Activated T-helper 1 cell treated with Interleukin-2 at 50 U/mL for 16 hours (primary cell): ENCODE measurements at regions not wholly inside any gene's neighbourhood (a gene's known extent, or its start where the extent isn't known, plus 50 kb on each side); places are given as distances from the start of the nearest gene placed in this dataset.

Source experiments
- DNase-seq: peaks from one replicate; pipeline ENCODE4 v3.0.0-alpha.2; 2020; ENCODE audit warnings: low read depth

DNA sequence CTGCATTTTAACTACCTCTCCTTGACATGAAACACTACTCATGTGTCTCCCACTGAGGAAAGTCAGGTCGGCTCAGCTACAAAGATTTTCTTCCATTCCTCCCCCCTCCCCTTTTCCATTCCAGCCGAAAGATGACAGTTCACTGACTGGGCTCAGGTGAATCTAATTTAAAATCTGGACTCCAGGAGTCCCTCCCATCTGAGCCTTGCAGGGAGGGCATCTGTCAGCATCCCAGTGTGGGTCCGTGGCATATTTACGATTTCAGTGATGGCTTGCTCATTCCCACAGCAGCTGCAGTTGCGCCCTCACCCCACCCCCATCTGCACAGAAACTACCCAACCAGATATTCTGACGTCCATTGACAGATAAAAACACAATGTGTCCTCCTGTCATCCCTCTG lies 153.7 kb upstream of the ARRDC4 start:
- no peak for DNase-seq

DNA sequence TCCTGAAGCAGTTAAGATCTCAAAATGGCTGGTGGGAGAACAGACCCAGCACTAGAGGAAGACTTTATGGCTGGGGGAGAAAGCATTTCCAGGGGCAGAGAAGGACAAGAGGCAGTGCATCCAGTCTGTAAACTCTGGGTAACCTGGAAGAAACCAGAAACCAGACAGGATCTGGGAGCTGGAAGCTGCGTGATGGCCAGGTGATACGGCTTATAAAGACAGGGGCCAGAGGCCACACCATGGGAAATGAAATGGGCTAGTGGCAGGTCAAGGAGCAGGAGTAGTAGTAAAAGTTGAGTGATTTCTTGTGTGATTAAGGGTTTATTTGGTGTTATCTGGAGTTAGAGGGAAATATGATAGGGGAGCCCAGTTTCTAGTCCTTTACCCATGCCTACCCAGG lies 144.7 kb upstream of the ARRDC4 start:
- no peak for DNase-seq

DNA sequence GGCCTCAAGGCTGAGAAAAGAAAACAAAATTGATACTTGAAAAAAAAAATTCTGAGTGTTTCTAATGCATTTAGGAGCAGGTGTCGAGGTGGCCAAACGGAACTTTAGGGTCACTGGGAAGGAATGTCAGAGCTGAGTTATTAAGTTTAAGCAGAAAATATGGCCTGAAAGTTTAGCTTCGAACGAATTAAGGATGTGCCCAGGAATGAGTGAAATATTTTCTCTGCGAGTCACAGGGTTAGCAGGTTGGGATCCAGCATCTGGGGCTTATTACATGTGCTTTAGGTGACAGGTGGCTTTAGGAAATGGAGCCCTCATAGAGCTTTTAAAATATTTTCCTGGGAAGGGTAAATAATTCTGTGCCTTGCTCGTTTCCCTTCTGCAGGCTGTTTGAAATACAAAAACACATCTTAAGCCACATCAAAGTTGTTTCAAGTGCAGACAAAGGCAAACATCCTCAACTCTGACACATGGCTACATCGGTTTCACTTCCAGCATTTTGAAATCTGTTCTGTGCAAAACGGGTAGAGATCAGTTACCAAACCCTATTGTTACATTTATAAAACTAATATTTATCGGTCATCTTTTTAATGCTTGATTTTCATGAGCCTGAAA lies 143.1 kb upstream of the ARRDC4 start:
- no peak for DNase-seq

DNA sequence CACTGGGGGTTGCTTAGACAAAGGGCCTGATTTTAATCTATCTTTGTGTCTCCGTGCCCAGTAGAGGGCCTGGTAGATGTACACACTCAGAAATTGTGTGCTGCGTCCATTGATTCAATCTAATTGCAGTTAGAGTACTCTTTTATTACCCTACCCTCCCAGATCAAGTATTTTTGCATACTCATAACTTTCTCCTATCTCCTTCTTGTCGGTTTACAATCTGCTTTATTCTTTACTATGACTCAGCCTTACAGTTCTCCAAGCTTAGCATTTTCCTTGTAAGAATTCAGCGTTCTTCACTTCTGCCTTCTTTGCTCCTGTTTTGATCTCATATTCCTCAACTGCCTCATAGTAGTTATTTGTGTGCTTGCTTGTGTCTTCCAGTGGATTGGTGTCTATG lies 124.5 kb upstream of the ARRDC4 start:
- no peak for DNase-seq

DNA sequence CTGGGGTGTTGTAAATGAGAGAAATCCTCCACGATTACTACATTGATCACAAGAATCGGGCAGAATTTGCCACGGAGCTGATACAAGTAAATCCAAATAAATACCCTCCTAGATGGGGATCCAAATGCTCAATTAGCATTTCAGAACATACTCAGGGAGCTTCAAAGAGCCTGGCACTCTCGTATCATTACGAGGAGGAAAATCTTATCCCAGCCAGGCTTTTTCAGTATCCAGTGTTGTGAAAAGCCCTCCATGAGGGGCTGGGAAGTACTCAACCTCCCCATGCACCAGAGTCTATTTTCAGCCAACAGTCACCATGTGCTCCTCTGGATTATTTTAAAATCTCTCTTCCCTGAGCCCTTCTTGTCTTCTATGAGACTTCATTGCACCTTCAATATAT lies 122.6 kb upstream of the ARRDC4 start:
- no peak for DNase-seq

DNA sequence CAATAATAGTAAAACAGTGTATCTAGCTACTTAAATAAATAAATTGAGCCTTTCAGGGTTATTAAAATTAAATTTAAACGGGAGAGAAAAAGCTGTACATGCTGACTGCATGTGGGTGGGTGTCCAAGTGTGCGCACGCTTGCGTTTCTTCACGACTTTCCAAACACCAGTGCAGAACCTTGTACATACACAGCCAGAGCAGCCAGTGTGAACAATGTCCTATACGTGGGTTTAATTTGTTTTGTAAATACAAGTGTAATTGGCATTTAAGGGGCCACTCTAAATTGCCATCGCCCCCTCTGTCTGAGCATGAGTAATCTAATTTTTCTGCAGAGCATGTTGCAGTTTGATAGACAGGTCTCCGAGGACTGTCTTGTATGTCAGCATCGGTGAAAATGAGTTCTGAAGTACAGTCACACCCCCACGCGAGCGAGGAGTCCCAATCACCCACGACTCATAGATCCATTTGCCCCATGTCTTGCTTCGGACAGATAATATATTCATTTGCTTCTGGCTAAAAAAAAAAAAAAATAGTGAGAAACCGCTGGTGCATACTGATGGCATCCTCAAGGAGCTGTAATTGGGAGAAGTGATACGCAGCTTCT lies 121.8 kb upstream of the ARRDC4 start:
- DNase-seq, result no peak

DNA sequence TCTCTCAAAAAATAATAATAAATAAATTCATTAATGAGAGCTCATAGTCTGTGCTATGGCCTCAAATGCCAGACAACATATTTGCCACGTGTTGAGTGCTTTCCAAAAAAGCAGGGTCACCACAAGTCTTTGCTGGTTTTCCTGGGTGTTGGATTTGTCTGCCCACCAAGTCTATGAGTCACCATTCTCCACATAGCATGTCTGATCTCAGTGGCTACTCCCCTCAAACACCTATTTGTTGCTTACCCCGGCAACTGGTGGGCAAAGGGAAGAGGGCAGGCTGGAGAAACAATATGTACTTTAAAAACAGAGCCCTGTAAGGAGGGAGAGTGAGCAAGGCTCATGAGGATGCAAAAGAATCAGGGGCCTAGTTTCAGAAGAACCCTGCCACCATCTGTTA lies 120.0 kb upstream of the ARRDC4 start:
- no peak for DNase-seq

DNA sequence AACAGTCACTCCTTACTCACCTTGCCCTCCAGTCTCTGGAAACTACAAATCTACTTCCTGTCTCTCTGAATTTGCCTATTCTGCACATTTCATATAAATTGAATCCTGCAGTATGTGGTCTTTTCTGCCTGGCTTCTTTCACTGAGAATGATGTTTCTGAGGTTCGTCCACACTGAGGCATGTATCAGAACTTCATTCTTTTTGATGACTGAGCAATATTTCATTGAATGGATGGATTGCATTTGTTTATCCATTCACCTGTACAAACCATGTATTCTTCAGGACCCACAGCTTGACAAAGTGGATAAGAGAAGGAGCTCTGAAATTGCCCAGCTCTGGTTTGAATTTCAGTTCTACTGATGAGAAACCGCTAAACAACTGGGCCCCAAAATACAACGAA lies 118.9 kb upstream of the ARRDC4 start:
- no peak for DNase-seq

DNA sequence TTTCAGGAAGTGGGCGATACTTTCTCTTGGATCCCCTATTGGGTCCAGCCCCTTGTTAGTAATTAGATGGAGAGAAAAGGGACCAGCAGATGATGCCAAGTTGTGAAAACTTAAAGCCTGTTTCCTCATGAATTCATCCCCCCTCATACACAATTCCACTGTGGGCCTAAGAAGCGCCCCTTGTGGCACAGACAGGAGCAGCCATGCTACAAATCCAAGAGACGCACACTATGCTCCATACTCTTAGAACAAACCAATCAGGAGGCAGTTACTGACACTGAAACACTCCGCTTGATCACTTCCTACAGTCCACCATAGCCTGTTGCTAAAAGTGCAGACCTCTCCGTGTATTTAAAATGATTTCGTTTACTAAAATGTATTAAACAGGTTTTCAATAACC lies 111.3 kb upstream of the ARRDC4 start:
- no peak for DNase-seq

DNA sequence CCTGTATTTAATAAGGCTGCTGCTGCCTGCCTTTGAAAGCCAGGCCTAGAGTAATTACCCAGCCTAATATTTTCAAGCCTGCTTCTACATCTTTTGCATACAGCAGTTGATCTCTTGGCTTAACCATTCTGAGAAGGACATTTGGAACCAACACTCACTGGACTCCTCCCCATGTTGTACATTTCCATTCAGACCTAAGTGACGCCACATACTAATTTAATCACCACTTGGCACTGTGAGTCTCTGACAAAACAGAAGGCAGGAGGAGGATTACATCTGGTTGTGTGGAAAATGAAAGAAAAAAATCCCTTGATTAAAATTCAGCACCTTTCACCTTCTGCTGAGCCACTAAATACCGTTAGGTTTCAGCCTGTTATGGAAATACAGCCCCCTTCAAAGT lies 102.2 kb upstream of the ARRDC4 start:
- no peak for DNase-seq

DNA sequence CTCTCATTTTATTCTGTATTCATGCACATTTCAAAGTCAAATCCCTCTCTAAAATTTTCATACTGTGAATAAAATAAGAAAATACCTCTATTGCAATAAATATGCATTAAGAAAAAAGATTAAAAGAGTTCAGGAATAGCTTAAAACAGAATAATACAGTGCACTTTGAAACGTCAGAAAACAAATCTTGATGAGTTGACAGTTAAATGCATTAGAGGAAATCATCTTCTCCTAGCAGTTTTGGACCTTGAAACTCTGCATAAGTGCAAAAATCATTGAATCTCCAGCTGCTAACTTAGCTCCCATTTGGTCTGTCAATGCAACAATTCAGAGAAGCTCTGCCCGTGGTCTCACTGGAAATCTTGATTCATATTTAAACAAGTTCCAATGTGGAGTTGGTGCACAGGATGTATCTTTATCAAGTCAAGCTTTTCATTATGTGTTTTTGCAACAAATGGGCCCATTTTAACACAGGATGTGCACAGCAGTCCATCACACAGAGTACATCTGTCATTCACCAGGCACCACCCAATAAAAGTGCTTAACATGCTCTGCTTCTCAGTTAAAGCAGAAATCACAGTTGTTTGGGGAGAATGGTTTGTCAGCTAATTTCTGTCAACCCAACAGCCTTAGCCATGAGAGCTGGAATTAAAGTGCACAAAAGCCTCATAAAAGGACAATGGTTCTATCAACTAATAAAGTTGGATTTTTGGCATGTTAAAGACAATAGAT lies 98.8 kb upstream of the ARRDC4 start:
- DNase-seq, result no peak

DNA sequence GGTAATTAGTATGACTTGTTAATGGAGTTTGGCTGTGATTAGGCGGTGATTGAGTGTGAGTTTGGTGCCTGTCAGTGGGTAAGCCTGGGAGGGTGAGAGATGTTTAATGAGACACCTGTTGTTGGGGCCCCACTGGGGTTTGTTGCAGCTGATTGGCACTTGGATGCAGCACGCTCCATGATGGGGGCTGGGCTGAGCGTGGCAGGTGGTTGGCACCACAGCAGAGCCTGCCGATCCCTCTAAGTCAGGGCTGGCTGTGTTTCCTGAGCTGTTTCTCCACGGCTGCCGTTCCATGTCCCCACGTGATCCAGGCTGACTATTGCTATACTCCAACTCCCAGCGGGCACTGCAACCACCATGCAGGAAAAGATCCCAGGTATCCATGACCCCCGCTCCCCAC lies 93.5 kb upstream of the ARRDC4 start:
- no peak for DNase-seq

DNA sequence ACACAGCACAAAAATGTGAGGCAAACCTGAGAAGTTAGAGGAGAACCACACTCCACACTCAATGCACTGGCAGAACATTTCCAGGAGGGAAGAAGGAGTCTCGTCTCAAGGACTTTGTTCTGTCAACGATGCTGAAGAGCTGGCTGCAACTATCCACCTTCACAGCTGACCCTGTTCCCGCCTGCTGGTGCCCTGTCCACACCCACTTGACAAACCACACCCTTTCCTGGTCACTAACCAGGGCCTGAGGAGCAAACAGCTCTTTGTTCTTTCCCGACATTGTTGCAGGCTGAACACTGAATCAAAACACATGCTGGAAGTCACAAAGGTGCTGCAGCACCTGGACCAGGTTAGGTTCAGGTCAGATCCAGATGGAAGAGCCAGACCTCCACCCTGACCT lies 92.6 kb upstream of the ARRDC4 start:
- DNase-seq, result no peak

DNA sequence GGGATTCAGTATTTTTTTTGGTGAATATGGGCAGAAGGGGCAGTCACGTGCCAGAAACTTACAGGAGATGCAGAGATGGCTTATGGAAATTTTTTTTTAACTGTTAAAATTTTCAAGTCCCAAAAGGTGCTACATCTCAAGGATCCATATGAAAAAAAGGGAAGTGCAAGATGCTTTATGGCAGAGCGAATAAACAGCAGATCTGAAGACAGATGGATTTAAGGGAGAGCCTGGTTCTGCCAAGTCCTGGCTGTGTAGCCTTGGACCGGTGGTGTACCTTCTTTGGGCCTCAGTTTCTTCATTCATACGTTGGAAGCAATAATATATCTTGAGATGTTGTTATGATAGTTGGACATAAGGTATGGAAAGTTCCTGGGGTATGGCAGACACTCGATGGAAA lies 91.5 kb upstream of the ARRDC4 start:
- no peak for DNase-seq

DNA sequence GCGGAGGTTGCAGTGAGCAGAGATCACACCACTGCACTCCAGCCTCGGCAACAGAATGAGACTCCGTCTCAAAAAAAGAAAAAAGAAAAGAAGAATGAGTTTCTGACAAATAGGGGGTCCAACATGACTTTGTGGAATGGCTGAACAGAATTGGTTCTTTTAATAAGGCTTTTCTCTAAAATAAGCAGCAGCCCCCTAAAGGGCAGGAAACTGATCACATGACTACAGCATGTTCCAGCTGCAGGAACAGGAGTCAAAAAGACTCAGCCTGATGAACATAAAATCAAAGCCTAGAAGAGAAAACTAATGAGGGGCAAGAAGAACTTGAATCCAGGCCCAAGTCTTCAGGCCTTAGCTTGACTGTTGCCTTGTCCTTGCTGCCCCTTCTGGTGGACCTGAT lies 89.7 kb upstream of the ARRDC4 start:
- no peak for DNase-seq

DNA sequence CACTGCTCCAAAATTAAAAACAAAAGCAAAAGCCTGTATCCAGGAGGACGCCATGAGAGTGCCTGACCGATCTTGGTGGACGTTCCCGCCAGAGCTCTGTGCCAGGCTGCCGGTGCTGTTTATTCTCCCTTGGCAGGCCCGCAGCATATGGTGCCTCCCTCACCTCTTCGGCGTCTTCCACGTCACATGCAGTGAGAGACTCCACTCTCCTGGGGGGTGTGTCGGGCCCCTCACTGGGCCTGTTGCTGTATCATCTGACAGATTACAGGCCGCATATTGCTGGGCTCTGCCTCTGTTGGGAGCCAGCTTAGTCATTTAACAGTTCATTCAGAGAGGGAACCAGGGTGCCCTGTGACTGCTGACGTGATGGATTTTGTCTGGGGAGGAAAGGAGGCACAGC lies 86.4 kb upstream of the ARRDC4 start:
- DNase-seq, result no peak

DNA sequence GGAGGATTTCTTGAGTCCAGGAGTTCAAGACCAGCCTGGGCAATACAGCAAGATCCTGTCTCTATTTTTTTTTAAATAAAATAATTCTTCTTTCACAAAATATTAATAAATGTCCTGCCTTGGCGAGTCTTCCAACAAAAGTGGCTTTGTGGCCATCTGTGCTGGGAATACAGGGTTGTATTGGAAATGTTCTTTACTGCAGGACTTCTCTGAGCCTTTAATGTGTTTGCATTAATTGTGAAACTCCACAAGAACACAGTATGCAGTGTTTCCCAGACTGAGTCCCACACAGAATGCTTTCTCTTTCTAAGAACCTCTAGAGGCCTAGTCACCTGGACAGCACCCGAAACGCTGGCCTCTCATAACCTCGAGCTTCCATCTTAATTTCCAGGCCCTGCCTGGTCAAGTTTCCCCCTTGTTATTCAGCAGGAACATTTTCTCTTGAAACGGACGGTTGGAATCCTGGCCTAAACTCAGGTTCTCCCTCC lies 85.4 kb upstream of the ARRDC4 start:
- no peak for DNase-seq

DNA sequence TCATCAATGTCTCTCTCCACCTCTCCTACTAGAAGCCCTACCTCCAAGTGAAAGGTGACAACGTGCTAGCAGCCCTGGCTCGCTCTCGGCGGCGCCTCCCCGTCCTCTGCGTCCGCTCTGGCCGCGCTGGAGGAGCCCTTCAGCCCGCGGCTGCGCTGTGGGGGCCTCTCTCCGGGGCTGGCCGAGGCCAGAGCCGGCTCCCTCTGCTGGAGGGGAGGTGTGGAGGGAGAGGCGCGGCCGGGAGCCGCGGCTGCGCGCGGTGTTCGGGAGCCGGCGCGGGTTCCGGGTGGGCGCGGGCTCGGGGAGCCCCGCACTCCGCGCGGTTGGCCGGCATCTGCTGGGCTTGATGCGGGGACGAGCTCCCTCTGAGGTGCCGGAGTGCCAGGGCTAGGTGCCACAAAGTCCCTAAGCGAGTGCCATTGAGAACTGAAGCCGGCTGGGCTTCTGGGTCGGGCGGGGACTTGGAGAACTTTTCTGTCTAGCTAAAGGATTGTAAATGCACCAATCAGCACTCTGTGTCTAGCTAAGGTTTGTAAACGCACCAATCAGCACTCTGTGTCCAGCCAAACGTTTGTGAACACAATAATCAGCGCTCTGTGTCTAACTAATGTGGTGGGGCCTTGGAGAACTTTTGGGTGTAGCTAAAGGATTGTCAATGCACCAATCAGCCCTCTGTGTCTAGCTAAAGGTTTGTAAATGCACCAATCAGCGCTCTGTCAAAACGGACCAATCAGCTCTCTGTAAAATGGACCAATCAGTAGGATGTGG lies 84.8 kb upstream of the ARRDC4 start:
- DNase-seq, result no peak

DNA sequence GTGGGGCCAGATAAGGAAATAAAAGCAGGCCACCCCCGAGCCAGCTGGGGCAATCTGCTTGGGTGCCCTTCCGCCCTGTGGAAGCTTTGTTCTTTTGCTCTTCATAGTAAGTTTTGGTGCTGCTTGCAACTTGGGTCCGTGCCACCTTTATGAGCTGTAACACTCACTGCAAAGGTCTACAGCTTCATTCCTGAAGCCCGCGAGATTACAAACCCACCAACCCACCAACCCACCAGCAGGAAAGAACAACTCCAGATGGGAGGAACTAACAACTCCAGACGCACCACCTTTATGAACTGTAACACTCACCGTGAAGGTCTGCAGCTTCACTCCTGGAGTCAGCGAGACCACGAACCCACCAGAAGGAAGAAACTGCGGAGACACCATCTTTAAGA lies 84.2 kb upstream of the ARRDC4 start:
- no peak for DNase-seq

DNA sequence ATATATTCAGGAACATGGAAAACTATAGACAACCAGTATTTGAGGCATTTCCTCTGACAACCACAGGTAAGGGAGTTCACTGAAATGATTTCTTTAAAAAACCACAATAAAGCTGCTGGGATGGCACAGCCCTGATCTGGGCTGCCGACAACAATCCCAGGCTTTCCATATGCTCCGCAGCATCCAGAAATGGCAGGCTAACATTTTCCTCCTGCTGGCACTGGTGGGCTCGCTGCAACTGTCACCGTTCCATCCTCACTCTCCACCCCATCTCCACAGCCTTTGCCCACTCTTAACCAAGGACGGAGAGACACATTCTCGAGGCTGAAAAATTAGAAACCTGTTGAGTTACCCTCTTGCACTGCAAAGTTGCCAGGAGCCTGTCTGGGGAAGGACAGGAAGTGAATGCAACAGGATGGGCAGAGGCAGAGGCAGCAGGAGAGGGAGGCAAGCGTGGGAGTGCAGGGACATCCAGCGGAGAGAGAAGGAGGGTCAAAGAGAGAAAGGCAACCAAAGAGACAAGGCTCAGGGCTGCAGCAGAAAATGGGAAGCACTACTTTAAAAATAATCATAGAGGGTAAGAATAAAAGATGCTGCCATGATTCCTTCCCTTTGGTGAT lies 79.0 kb upstream of the ARRDC4 start:
- no peak for DNase-seq

DNA sequence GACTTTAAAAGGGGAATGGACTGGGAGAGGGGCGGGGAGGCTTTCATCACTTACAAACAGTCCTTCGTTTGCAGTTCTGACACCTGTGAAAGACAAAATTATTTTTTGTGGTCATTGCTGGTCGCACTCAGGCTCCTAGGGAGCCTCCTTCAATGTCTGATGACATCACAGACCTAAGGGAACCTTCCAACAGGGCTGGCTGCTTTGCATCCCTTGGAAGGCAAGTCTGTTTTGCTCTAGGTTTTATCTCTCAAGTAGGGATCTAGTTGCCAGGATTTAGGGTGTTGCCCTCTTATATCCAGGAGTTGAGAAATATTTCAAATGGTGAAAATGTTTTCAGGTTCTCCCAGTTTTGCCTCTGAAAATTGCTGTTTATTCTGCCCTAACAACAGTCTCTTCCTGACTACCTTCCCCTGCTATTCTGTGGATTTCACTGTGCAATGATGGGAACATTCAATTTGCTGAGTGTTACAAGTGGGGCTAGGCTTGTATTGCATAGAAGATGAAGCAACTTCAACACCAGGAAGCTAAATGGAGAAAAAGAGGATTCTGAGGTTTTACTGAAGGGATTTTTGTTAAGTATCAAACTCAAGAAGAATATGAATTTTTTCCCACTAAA lies 75.9 kb upstream of the ARRDC4 start:
- DNase-seq, result no peak

DNA sequence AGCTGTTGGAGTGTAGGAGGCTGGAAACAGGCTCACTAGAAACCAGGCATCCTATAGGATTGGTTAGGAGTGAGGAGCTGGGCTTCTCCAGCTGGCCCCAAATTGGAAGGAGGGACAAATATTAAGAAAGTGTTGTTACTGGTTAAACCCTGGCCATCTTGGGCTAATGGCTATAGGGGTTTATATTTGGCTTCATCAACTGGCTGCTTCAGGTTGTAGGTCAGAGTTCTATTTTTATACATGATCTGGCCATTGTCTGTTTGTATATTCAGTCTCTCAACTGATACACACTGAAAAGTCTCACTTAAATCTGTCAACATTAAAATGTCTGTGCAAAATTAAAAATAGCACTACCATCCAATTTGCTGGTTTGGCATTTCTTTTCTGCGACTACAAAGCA lies 70.2 kb upstream of the ARRDC4 start:
- DNase-seq, result no peak
